GM10847 (cell line): ENCODE measurements at regions not wholly inside any gene's neighbourhood (a gene's known extent, or its start where the extent isn't known, plus 50 kb on each side); places are given as distances from the start of the nearest gene placed in this dataset.

Experiments used
- POLR2A ChIP-seq: IDR thresholded peaks from 2 replicates; pipeline ENCODE4 v1.6.1; 2011; ENCODE audit not compliant: insufficient read length; ENCODE audit errors: extremely low read depth

DNA sequence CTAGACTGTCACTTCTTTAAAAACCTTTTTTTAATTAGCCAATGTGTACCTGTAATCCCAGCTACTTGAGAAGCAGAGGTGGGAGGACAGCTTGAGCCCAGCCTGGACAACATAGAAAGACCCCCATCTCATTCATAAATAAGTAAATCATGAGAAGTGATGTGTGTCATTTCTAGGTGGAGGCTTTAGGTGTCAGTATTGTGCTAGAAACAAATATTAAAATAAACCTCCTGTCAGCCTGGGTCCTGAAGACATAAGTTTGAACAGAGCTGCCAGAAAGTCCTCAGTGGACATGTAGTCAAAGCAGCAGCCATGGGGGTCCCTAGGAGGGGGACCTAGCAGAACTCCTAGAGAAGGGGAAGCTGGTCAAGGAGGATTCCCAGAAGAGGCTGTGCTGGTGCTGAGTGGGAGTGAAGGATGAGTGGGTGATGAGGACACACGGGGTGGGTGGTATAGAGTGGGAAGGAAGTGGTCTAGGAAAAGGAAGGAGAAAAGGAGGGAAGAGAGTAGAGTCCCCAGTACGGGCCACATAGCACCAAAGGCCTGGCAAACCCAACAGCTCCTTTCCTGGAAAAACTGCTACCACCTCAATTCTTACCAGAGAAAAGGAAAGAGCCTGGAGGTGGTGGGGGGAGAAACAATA is 316.6 kb upstream of the NCKAP5 start:
- TF ChIP-seq POLR2A: no peak

DNA sequence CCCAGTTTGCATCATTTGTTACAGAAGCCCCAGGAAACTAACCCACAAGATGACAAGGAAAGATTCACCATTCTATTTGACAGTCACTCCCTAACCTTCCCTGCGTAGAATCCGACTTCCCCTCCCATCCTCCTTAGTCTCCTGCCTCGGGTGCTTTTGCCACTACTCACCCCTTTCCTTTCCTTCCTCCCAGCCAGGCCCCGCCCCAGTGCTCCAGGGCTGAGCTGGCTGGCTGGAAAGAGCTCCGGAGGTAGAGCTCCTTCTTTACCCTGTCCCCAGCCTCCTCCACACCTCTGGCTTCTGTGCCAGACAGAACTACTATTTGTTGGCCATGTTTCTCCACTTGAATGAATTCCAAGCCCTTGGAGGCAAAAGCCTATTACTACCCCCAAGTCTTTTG is 317.6 kb upstream of the NCKAP5 start:
- no peak for TF ChIP-seq POLR2A

DNA sequence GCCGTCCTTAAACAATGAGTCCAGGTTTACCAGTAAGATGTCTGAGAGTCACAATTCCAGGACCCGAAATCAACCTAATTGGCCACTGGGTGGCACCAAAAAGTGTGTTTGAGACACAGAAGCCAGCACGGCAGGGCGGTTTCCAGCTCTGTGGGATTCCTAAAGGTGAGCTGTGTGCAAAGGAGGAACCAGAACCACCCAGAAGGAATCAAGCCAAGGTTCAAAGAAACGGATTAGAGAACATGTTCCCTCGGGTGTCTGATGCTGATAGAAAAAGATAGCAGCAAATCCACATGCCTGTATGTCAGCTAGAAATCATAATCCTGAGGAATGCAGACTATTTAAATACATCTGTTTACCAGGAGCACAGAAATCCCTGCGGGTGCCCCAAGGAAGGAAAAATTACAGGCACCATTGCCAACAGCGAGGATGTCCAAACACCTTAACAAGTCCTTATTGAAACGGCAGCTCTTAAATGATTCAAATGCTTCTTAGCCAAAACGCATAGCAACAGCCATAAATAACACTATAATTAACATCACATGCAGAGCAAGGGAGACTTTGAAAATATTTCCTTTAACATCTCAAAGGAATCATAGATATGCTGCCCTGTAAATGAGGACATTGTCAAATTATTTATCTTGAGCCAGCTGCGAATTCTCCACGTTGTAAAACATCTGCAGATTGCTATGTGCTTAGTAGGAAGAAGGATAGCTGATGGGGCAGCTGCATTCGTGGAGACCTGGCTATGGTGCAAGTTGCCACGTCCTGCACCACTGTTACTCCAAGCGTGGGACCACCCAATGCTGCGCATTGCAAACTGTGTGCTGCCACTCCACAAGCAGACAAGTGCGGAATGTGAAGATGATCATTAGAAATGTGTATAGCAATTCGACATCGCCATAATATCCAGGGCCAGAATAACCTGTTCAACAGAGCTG is 318.7 kb upstream of the NCKAP5 start:
- no peak for TF ChIP-seq POLR2A

DNA sequence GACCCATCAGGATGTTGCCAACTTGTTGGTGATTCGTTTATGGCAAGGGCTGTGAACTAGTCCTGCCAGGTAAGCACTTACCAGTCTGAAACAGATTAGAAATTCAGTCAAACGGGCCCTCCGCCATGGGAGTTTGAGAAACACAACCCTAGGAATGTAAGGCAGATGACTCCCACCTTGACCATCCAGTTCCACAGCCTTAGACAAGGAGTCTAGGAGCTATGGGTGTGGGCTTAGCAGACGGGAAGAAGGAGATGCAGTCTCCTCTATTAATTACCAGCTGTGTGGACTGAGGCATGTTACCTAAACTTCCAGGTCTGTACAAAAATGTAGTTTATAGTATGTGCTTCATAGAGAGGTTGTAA is 319.4 kb upstream of the NCKAP5 start:
- TF ChIP-seq POLR2A: no peak

DNA sequence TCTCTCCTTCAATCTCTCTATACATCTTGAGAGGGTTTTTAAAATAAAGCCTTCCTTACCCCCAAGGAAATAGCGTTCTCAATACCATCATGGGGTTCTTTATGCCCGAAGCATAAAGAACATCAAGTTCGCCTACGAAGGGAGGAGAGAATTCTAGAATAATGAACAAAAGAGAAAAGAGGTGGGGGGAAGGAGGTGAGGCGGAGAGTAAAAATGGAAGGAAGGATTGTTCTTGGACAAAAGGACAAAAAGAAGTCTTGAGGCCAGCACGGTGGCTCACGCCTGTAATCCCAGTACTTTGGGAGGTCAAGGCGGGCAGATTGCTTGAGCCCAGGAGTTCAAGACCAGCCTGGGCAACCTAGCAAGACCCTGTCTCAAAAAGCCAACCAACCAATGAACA is 319.8 kb upstream of the NCKAP5 start:
- no peak for TF ChIP-seq POLR2A

DNA sequence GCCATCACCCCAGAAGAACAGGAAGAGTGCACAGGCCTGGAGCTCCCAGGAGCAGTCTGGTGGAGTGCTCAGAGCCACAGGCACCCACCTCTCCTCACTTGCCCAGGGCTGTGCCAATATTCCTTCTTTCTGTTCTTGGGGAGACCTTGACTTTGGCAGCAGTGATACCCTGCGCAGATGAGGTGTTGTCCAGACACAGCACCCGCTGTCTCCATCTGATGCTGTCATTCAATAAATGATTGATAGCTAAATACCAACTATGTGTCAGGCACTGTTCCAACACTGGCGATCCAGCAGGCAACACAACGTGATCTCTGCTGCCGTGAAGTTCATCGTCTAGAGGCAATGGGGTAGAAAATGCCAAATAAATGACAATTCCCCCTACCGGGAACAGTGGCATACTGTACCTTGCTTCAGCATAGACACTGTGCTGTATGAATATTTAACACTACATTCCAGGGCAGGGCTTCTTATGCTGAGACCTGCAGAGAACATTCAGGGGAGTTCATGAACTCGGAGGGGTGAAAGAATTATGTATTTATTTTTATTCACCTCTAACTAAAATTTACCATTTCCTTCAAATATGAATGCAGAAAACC is 320.5 kb upstream of the NCKAP5 start:
- no peak for TF ChIP-seq POLR2A

DNA sequence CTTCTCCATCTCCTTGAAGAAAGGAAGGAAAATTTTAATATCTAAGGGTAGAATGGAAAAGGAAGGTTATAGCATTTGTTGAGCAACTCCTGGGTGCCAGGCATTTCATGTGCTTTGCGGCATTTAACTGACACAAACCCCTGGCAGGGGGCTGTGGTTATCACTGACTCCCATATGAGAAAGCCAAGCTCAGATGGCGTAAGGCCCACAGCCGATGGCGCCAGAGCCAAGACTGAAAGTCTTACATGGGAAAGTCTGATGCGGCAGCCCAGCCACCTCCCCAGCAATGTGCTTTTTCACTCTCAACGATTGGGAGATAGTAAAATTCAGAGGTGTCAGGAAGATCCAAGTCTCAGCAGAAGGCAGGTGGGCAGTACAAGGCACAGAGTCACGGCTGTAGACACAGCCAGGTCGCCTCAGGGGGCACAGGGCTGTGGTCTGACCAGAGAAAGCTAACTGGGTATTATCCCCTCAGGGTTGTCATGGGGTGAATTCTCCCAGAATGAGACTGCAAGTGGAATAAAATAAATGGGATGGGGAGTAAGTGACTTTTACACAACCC is 324.2 kb upstream of the NCKAP5 start:
- no peak for TF ChIP-seq POLR2A

DNA sequence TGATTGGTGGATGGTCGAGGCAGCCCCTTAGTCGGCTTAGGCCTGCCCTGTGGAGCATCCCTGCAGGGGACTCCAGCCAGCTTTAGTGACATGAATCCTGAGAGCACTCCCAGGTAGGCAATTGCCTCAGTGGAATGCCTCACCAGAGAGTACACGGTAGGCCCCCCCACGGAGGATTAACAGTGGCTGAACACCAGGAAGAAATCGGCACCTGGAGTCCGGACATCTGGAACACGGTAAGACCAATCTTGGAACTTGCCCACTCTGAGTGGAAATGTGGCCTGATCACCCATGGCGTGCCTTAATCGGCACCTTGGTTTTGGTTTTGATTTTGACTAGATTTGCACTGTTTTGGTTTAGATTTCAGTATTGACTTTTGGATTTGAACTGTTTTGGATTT is 326.2 kb upstream of the NCKAP5 start:
- TF ChIP-seq POLR2A: no peak

DNA sequence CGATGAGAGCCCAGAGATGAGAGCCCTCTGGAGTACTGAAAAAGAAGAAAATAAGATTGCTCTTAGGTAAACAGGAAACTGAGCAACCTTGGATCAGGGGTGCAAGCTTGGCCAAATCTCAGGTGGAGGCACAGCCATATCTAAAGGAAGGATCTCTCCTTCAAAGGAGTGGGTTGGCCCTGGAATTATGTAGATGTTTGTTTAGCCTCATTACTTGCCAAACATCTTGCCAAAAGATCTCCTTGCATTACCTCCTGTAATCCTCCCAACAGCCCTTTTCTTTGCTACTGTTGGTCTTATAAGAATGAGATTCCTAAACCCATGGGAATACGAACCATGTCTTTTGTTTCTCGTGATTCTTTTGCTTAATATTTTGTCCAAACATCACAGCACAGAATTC is 332.6 kb upstream of the NCKAP5 start:
- no peak for TF ChIP-seq POLR2A

DNA sequence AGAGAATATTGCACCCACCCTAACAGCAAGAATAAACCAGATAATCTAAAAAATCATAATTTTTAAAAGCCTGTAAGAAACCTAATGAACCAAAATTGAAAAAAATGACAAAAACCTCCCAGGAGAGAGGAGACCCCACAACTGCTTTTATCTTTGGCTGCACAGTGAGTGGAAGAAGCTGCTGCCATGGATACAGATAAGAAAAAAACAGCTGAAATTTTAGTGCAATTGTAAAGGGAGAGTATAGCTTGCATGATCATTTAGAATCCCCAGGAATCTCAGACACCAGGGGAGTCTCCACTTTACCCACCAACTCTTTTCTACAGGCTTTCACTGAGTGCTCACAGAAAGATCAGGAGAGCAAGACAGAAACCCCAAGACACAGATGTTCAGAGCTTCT is 338.1 kb upstream of the NCKAP5 start:
- TF ChIP-seq POLR2A: no peak

DNA sequence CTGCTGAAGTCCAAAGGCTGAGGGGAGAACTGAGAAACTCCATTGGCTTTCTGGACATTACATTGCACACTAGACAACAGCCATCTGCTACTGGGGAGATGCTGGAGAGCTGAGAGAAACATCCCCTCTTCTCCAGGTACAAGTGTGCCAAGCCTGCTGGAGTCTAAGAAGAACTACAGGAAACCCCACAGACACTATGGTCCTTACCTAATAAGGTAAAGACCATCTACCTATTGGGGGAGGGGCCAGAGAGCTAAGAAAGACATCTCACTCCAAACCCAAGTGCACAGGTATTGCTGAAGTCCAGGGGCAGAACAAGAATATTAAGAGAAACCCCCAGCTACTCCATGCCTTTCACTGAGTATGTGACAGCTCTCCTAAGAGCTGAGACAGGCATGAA is 338.7 kb upstream of the NCKAP5 start:
- no peak for TF ChIP-seq POLR2A

DNA sequence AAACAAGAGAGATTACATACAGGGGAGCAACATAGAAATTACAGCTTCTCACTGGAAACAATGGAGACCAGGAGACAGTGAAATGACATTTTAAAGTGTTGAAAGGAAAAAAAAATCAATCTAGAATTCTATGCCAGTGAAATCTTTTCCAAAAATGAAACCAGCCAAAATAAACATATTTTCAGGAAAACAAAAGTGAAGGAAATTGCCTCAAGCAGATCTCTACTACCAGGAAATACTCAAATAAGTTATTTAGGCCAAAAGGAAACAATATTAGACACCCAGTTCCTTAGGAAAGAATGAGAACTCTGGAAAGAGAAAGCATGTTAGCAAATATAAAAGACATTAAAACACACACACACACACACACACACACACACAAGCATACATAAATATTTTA is 339.9 kb upstream of the NCKAP5 start:
- no peak for TF ChIP-seq POLR2A

DNA sequence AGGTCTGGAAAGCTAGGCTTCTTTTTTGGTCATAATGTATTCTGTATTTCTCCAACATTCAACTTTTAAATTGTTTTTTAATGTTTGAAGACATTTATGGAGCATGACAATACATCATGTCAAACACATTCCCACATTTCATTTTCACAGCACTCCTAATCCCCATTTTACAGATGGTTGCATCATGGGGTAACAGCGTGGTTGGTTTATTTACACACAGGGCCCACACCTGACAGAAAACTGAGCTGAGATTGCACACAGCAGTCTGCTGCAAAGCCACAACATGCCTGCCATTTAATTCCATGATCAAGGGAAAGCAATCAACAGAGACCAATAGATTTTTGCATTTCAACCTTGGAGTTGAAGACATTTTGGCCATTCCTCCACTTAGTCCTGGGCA is 335.7 kb upstream of the MGAT5 start:
- no peak for TF ChIP-seq POLR2A

DNA sequence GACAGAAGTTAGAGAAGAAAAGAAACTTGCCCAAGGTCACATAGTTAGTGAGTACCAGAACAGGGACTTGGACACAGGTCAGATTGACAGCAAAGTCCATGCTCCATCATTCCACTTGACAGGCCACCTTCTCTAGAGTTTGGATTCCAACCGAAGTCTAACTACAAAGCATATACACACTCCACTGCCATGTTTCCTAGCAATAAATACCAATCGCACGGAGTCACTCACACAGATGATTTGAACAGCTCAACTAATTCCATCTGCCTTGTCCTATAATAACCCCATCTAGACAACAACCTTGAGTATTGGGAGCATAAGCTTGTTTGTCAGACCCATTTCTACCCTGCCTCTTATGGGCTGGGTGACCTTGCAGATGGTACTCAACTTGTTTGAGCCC is 334.6 kb upstream of the MGAT5 start:
- TF ChIP-seq POLR2A: no peak

DNA sequence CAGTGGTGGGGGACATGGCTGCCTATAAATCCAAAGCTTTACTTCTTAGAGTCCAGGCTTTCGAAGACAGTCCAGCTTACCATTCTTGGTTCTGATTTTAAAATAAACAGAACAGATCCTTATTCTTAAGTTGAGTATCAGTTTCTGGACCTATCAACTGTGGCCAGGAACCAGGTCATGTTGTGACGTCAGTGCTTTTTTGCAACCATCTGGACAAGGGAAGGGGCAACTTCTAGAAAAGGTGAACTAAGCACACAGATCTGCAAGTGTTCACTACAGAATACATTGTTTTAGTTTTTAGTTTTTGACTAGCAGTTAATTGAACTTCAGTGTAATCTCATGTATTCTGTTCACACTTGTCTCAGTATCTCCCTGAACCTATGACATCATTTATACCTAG is 326.0 kb upstream of the MGAT5 start:
- no peak for TF ChIP-seq POLR2A

DNA sequence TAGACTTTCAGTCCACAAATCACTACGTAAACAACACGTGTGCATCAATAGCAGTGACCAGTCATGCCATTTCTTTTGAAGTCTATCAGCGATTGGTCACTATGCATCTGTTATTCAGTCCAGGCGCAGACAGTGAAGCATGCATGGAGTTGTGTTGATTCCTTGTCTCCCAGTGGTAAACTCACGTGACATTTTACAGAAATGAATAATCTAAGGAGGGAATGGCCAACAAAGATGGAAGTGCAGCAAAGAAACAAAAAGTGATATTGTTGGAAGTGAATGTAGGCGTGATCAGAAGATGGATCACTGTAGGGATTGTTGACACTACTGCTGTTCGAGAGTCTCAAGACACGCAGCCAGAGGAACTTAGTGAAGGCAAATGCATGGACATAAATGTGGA is 317.8 kb upstream of the MGAT5 start:
- no peak for TF ChIP-seq POLR2A
